Hematopoietic multipotent progenitor cell (in vitro differentiated cells): ENCODE measurements at regions not wholly inside any gene's neighbourhood (a gene's known extent, or its start where the extent isn't known, plus 50 kb on each side); places are given as distances from the start of the nearest gene placed in this dataset.

Experiments used
- DNase-seq, 3 donors: peaks; one replicate each; pipeline ENCODE4 v3.0.0-alpha.2; 2011 to 2015; ENCODE audit warnings: low read depth in 2 of 3, low spot score in 2 of 3

DNA sequence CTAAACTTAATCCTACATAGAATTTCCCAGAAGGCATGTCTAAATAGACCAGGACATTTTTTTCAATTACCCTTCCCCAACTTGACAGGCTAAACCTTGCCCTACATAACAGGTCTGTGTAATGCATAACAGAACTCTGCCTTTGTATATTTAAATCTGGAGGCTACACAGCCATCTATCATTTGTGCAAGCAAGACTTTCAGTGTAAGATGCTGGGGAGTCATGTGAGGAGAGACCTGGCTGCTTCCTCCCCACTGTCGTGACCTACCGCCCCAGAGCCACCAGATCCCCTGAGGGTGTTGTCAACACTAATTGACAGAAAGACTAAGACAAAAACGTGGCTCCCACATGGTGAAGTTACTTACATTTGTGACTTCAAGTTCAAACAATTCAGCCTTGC lies 342.2 kb downstream of the PPARGC1A start:
- DNase-seq, result no peak

DNA sequence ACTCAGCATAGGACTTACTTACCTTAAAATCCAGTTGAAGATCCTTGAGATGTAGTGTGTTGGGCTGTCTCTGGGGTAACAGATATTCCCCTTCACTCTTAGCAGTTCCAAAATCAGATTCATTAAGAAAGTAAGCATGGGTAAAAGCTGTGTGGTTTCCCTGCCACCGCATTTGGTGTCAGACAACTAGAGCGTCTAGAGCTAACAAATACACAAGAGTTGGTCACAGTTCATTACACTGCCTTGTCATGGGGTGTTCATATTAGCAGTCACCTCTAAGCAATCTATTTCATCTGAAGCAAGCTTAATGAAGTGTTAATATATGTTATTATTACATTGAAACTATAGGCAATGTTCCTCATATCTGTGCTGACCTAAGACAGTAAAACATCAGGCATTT lies 342.8 kb downstream of the PPARGC1A start:
- DNase-seq, result no peak

DNA sequence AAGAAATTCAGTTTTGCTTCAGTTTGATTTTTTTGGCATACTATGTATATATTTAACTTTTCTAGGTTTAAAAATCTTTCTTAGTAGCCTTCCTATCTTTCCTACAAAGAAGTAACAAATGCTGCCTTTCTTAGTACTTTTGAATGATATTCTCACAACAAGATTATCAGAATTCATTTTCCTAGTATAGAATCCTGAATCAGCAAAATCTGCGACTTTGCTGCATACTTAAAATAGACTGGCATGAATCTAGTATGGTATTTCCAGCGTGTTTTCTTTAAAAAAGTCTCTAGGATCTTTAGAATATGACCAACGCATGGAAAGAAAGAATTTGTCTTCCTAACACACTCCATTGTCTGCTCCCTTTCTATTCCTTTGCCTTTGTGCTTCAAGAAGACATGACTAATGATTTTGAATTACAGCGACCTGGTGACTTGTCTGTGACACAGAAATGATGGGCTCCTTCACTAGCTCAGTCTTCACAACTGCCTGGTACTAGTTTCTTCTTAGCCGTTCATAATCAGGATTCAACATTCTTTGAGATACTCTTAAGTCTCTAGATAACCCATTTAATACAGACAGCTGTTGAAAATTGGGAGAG lies 349.8 kb downstream of the PPARGC1A start:
- DNase-seq, result no peak

DNA sequence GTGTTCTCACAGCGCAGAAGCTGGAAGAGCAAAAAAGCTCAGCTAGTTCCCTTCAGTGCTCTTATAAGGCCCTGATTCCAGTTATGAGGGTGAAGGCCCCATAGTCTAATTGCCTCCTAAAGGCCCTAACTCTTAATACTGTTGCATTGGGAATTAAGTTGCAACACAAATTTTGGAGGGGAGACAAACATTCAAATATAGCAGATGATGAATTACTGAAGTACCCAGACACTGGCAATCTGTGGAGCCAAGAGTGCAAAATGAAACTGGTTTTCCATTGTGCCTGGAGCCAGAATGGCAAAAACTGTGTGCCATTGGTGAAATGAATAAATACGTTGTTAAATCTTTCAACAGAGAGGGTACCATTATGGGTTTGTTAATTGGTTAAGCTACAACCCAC lies 356.0 kb downstream of the PPARGC1A start:
- no peak for DNase-seq

DNA sequence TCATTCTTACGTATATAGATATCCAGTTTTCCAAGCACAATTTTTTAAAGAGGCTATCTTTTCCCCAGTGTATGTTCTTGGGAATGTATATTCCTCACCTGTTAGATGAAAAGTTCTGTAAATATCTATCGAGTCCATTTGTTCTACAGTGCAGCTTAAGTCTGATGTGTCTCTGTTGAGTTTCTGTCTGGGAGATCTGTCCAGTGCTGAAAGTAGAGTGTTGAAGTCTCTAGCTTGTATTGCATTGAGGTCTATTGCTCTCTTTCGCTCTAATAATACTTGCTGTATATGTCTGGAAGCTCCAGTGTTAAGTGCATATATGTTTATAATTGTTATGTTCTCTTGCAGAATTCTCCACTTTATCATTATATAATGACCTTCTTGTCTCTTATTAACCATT lies 373.1 kb downstream of the PPARGC1A start:
- DNase-seq, result no peak

DNA sequence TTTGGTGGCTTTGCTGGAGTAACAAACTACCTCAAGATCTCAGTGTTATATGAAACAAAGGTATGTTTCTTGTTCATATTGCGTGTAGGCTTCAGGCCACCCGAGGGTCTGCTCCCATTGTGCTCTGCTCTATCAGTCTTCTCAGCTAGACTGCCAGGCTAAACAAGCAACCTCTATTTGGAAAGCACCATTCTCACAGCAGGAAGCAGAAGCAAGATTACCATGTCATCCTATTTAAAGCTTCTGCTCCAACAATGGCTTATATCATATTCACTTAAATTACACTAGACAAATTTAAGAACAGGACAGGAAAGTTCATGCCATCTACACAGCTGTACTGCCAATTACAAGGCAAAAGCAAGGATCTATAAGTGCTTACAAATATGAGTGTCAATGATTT lies 385.8 kb downstream of the PPARGC1A start:
- no peak for DNase-seq

DNA sequence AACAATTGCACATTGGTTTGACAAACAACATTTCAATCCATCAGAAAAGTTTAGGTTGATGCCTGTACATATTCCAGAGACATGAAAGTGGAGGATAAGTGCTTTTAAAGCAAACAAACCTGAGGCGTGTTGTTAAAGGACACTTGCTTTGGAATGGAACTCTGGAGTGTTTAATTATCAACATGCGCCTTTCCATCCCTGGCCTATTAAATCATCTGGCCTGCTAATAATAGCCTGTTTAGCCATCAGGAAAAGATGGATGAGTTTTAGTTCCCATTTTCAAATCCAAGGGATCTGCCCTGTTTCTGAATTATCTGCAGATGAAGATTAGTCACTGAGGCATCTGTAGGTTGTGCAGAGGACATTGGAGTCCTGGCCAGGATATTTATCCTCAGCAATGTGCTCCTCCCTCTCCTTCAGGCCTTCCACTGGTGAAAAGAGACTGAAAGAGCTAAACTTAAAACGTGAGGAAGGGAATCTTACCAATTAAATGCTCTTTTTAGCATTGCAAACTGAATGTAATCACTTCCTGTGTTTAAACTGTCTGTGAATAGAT lies 388.9 kb downstream of the PPARGC1A start:
- DNase-seq, result no peak

DNA sequence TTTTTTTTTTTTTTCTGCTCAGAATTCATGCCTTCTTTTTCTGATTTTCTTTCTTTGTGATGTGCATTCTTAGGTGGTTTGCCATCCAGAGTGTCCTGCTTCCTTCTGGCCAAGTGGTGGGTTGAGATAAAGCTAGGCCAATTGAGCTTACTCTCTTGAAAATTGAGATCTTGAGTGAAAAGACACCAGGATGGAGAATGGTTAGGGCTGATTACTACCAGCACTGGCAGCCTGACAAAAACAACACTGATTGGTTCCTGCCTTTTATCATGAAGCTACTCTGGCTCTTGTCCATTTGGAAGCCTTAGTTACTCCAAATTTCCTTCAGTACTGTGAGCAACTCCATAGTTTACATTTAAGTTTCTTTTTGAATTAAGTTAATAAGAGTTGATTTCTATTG lies 404.0 kb downstream of the PPARGC1A start:
- no peak for DNase-seq

DNA sequence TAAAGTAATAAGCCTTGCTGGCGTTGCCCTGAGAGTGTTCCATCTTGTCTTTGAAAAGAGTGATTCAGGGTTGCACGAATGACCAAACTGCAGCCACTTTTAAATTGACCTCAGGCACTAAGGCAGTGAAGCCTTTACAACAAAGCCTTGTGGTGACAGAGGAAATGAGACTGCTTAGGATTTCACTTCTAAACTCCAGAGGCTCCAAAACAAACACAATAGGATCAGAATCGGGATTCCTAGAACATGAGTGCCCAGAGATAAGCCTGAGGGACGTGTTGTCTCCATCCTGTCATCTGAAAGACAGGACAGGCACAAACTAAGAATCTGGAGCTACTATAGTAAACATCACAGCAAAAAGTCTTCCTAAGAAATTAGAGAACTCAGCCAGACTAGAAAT lies 405.2 kb downstream of the PPARGC1A start:
- no peak for DNase-seq

DNA sequence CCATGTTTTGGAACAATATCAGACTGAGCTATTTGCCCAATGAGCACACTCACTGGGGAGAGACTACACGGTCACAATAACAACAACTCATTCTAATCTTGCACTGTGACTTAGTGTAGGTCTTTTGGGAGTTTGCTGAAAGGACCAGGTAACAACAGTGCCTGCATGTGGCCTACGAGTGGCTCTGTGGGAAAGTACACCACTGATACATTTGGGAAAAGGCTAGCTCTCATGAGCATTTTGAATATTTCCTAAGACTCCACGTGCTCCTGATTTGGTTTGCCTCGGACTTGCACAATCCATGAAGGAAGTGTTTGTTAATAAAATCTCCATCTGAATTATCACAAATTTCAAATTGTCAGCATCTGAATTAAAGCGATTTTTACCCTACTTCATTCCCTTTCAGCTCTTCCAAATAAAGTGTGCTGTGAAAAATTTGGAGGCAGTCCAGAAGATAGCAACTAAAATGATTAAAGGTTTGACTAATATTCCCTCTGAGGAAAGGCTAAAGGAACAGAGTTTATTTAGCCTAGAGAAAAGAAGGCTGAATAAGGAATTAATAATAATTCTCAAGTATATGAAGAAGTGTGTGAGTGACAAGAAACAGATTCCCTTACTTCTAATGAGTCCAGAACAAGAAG lies 406.4 kb downstream of the PPARGC1A start:
- no peak for DNase-seq

DNA sequence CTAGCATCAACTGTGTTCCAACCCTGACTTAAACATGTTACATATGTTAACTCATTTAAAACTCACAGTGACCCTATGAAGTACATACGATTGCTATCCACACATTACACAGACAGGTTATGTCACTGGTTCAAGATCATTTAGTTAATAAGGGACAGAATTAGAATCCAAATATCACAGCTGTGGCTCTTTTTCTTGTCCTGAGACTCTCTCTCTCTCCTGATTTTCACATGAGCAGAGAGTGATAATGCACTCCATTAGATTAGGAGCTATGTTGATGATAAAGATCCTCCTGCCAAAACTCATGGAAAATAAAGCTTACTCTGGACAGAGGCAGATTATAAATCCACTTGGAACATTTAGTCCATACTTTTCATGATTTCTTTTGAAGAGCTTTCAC lies 408.3 kb downstream of the PPARGC1A start:
- DNase-seq, result no peak

DNA sequence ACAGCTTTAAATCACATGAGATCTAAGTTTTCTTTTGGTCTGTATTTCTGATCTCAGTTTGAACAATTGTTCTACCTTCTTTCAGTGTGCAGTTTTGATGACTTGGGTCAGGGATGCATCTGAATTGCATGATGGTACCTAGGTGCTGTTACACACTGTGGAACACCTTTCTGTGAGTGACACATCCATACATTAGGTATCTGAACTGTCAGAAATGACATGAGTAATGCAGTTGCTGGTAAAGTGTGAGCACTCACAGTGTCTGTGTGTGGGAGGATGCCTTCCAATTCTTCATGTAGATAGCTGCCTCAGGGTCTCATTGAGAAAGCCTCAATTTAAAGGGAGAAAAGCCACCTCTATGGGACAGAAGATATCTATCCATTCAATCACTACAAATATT lies 411.9 kb downstream of the PPARGC1A start:
- no peak for DNase-seq

DNA sequence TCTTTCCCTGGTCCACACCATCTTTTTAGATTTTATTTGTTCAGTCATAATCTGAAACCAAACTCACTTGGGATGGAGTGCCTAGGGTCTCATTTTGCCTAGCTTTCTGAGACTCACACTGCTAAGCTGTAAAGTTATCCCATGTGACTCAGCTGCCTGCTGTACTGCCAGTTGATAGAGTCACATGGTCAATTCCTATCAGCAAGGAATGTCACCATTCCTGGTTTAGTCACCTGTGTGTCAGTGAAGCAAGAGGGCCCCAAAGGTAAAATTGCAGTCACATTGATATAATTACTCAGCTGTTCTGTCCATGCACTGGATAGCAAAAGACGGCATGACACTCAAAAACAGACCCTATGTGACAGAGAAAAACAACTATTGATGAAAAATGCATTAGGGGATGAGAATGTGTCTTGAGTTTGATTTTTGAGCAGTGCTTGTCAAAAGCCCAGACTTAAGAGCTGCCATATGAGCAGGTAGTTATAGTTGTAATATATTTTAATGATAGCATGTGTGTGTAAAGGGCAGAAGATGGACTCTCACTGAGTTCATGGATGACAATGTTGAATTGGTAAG lies 413.2 kb downstream of the PPARGC1A start:
- no peak for DNase-seq

DNA sequence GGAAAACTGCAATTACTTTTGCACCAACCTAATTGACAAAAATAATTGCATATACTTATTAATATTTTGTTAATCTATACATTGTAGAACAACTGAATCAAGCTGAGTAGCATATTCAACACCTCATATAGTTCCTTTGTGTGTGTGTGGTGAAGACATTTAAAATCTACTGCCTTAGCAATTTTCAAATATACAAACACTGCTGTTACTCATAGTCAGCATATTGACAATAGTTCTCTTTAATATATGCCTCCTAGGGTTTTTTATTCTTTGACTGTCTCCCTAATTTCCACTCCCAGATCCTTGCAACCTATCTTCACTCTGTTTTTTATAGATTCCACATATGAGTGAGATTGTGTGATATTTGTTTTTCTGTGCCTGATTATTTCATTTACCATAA lies 426.8 kb downstream of the PPARGC1A start:
- DNase-seq, result no peak

DNA sequence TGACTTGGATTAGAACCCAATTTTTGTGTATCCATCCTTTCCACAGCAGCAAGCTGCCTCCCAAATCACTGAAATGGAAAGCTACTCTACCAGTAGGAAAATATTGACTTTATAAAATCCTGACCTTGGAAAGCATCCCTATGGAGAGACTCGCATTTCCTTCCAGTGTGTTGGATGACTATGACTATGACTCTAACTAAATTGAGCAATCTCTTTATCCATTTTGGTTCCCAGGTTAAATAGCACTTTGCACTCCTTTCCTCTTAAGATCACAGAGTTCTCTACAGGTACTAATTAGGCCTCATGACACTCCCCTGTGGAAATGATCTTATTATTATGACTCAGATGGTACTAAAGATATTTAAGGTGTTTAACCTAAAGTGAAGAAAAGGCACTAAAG lies 431.8 kb downstream of the PPARGC1A start:
- no peak for DNase-seq

DNA sequence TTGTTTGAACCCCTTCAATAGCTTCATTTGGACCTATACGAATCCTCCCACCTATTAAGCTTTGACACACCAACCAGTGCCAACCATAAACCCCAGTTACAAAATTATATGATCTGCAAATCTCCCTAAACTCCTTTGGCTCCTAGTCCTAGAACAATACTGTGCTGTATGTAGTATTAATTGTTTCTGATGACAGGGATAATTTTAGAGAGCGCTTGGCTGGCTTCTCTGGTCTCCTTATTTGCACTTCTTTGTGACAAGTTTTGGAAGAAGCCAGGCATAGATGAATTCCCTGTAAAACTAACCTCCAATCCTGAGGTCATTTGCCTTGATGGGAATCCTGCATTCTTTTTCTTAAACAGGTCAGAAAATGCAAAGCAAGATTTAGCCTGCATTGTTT lies 433.0 kb downstream of the PPARGC1A start:
- no peak for DNase-seq

DNA sequence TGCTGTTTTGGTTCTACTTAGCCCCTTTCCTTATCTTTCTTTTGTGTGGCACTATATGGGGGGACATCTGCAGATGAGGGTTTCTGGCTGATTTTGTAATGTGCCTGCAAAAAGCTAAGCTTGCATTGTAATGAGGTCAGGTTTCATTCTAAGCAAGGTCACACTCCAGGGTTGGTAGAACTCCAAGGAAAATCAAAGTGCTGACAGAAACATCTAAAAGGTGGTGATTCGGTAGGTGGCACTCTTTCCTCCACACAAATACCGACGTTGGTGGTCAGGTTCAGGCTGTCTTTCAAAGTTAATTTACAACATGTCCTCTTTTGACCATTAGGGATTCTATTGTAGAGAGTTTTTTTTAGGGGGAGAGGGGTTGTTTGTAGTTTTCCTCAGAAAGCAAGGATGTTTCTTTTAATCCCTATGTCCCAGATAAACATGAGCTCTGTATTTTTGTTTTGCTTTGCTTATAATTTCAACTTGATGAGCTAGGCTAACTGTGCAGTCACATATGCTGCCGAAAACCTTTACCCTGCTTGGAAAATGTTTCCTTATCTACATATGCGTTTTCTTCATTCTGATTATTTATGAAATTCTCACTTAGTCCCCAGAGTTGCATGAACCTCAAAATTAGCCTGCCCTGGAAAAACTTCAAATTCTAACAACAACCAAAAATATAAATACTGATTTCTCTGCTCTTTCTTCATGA lies 434.2 kb downstream of the PPARGC1A start:
- no peak for DNase-seq

DNA sequence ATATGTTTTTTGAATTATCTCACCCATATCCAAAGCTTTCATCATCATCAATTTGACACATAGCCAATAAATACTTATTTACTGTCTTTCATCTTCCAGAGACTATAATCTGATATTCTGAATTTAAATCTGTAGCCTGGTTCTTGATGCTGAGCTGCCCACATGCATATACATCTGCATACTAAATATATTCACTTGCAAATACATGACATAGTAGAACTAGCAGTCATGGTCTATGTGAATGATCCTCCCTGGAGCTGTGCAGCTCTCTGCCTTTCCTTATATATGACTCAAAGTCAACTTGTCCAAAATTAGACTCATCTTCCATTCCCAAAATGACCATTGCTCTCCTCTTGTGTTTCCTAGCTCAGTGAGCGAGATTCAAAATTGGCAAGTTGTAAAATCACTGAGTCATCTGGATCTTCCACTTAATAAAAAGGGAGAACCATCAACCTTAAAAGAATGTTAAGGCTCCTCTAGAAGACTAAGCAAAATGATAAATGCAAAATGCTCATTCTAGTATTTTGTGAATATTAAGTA lies 448.2 kb downstream of the PPARGC1A start:
- DNase-seq, result no peak

DNA sequence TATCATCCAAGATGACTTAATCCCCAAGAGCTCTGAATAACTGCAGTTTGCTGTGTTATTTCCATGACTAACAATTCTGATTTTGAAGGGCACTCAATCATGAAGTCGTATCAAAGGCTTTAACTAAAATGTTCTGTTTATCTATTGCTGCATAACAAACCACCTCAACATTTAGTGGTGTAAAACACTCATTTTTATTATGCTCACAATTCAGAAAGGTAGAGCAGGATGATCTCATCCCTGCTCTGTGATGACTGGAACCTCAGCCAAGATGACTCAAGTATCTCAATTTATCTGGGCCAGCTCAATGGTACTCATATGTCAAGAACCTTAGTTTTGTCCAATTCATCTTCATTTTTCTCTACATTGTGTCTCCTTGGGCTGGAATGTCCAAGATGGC lies 451.1 kb downstream of the PPARGC1A start:
- DNase-seq, result no peak

DNA sequence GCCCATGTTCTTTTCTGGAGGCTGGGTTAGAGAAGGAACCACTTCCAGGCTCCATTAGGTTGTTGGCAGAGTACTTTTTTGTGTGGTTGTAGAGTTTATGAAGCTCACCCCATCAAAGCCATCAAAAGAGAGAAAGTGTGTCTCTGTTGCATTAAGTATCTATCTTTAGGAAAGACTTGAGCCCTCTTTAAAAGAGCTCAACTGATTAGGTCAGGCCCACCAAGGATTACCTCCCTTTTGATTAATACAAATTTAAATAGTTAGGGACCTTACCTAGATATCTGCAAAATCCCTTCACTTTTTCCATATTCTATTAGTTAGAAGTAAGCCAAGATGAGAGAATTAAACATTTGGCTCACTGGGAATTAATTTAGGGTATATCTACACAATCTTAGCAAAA lies 460.4 kb downstream of the PPARGC1A start:
- no peak for DNase-seq

DNA sequence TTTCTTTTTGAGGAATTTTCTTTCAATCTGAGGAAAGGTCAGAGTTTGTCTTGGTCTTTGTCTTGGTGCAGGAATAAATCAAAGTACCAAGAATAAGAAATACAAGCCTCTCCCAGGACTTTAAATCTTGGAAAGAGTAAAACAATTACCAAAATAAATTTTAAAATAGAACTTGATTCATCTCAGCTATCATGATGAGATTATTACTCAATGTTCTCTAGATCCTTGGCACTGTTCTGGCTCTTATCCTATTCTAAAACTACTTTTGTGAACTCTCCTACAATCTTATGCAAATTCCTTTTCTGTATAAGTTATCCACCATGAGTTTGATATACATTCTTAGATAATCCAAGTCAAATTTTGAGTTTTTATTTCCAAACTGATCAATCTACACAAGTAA lies 464.3 kb downstream of the PPARGC1A start:
- DNase-seq, result no peak
